HG02943 (cell line): ENCODE measurements at regions not wholly inside any gene's neighbourhood (a gene's known extent, or its start where the extent isn't known, plus 50 kb on each side); places are given as distances from the start of the nearest gene placed in this dataset.

Source experiments
- ATAC-seq: cut with Tn5 transposase; IDR thresholded peaks from one replicate; pipeline ENCODE4 v1.9.1; 2021; ENCODE audit warnings: mild to moderate bottlenecking, low read depth, moderate library complexity; ENCODE audit not compliant: unreplicated experiment

GRCh38 chr2:18467749-18468360 is 92.6 kb downstream of the RDH14 start:
- ATAC-seq = no peak

GRCh38 chr2:18465979-18466378 is 94.5 kb downstream of the RDH14 start:
- ATAC-seq = no peak

- ATAC-seq = no peak
Observed at GRCh38 chr2:18464913-18465312, 95.5 kb downstream of the RDH14 start.

GRCh38 chr2:18456026-18456425 is 104.4 kb downstream of the RDH14 start:
- ATAC-seq = no peak

GRCh38 chr2:18455236-18455862 is 105.1 kb downstream of the RDH14 start:
- no peak for ATAC-seq

- no peak for ATAC-seq
Observed at GRCh38 chr2:18454692-18455235, 105.7 kb downstream of the RDH14 start.

GRCh38 chr2:18446715-18447114 is 113.7 kb downstream of the RDH14 start:
- ATAC-seq = no peak

- ATAC-seq = no peak
Observed at GRCh38 chr2:18445433-18446320, 114.8 kb downstream of the RDH14 start.

GRCh38 chr2:18444806-18445205 is 115.6 kb downstream of the RDH14 start:
- ATAC-seq = no peak

GRCh38 chr2:18441583-18441982 is 118.9 kb downstream of the RDH14 start:
- ATAC-seq = no peak

GRCh38 chr2:18440777-18441176 is 119.7 kb downstream of the RDH14 start:
- no peak for ATAC-seq

- ATAC-seq = no peak
Observed at GRCh38 chr2:18440141-18440661, 120.3 kb downstream of the RDH14 start.

GRCh38 chr2:18439716-18440115 is 120.7 kb downstream of the RDH14 start:
- no peak for ATAC-seq

- ATAC-seq = no peak
Observed at GRCh38 chr2:18437909-18438308, 122.5 kb downstream of the RDH14 start.

GRCh38 chr2:18436503-18437005 is 123.9 kb downstream of the RDH14 start:
- ATAC-seq = no peak

GRCh38 chr2:18435426-18436037 is 124.9 kb downstream of the RDH14 start:
- ATAC-seq = no peak

GRCh38 chr2:18433872-18434271 is 126.6 kb downstream of the RDH14 start:
- ATAC-seq = no peak

GRCh38 chr2:18432999-18433398 is 127.5 kb downstream of the RDH14 start:
- ATAC-seq = no peak

GRCh38 chr2:18430996-18431748 is 129.3 kb downstream of the RDH14 start:
- no peak for ATAC-seq

- no peak for ATAC-seq
Observed at GRCh38 chr2:18428516-18428915, 131.9 kb downstream of the RDH14 start.
